ENCODE measurements at regions not wholly inside any gene's neighbourhood (a gene's known extent, or its start where the extent isn't known, plus 50 kb on each side); places are given as distances from the start of the nearest gene placed in this dataset.

- POLR2A ChIA-PET = interaction anchor here (0.7 kb wide), 1 partner anchor 271 kb away, joined by 3 read pairs; no protein-coding TSS in a partner anchor
- intact Hi-C loops (cut with micrococcal nuclease) = no loop called here
- ATAC-seq = no peak
These were observed 254.9 kb upstream of the SHH start for GRCh38 chr7:156067156-156067555.

DNA sequence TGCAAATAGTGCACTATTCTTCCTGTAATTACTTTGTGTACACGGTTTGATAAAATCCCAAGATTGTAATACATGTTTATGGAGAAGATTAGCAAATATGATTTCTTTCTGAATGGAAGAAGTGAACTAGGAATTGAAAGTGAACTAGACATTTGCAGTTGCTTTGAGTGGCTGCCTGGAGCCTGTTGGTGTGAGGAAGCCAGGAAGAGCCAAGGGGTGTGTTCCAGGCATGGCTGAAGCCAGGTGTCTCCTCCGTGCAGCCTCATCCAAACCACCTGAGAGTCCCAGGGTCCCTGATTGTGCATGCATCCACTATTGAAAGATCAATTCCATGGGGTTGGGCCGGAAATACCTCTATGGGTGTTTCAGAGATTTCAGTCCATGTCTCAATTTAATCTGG is 253.1 kb upstream of the SHH start:
- intact Hi-C loops (cut with micrococcal nuclease) = no loop called here
- DNase-seq = no peak

More at GRCh38 chr7:156067156-156067555, 254.9 kb upstream of the SHH start:
- Mint-ChIP-seq H3K36me3 (ENCODE audit: low read depth) (no peaks in the 10 kb centered on the region), H3K4me1 (ENCODE audit: low read depth) (peaks cover 3% of the 10 kb centered on the region), H3K27me3 (peaks cover 5% of the 10 kb centered on the region), H3K27ac (no peak overlapping the region), H3K9me3 (no peaks in the 10 kb centered on the region), H3K4me3 (no peak overlapping the region)
- no peak for TF ChIP-seq CTCF (IDR thresholded peaks at IDR 0.05)
- CTCF ChIA-PET = interaction anchor here (1.2 kb wide), 1 partner anchor 15 kb away, joined by 3 read pairs; no protein-coding TSS in a partner anchor
- DNase-seq = no peak

DNA sequence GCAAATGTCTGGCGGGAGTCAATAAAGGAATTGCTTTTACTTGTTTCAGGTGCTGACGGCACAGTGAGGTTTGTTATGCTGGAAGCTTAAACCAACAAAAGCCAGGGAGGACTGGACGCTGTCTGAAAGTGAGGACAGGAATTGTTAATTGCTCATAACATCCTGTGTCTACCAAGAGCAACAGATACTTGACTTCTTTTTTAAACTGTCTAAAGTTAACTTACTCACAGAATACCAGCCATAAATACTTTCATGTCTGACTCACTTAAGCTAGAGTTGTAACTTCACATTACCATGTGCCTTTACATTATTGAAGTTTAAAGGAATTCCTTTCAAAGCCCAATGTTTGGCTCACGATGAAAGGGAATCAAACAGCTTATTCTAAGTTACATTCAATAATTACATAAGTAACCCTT is 252.7 kb upstream of the SHH start:
- peaks cover 3% of the 10 kb centered on the region for H3K4me1 Mint-ChIP-seq (ENCODE audit: low read depth)
- no peak overlapping the region for H3K4me3 Mint-ChIP-seq
- ATAC-seq = no peak
- peaks cover 7% of the 10 kb centered on the region for H3K9me3 Mint-ChIP-seq
- H3K27me3 Mint-ChIP-seq = peaks cover 5% of the 10 kb centered on the region
- ChIA-PET POLR2A (no interaction called here), CTCF (interaction anchor here (1.2 kb wide), 1 partner anchor 9 kb away, joined by 3 read pairs; no protein-coding TSS in a partner anchor)
- H3K36me3 Mint-ChIP-seq (ENCODE audit: low read depth) = no peaks in the 10 kb centered on the region
- DNase-seq = no peak
- no peak overlapping the region for H3K27ac Mint-ChIP-seq
- intact Hi-C loops (cut with micrococcal nuclease) = no loop called here
- no peak for TF ChIP-seq CTCF (IDR thresholded peaks at IDR 0.05)

More for the DNA sequence above, 253.1 kb upstream of the SHH start:
- CTCF ChIA-PET = interaction anchor here (1.2 kb wide), 1 partner anchor 9 kb away, joined by 3 read pairs; no protein-coding TSS in a partner anchor
- TF ChIP-seq CTCF (IDR thresholded peaks at IDR 0.05) = no peak
- Mint-ChIP-seq H3K9me3 (peaks cover 5% of the 10 kb centered on the region), H3K27me3 (peaks cover 5% of the 10 kb centered on the region), H3K4me3 (no peak overlapping the region), H3K4me1 (ENCODE audit: low read depth) (peaks cover 3% of the 10 kb centered on the region), H3K36me3 (ENCODE audit: low read depth) (no peaks in the 10 kb centered on the region), H3K27ac (no peak overlapping the region)
- POLR2A ChIA-PET = no interaction called here
- ATAC-seq = no peak

GRCh38 chr7:156063241-156063810 is 251.1 kb upstream of the SHH start:
- ATAC-seq (no peak), DNase-seq (no peak)
- TF ChIP-seq CTCF (IDR thresholded peaks at IDR 0.05) = no peak
- CTCF ChIA-PET = no interaction called here
- Mint-ChIP-seq H3K27me3 (peaks cover 5% of the 10 kb centered on the region), H3K4me3 (no peak overlapping the region), H3K4me1 (ENCODE audit: low read depth) (peaks cover 3% of the 10 kb centered on the region), H3K36me3 (ENCODE audit: low read depth) (no peaks in the 10 kb centered on the region), H3K9me3 (peaks cover 7% of the 10 kb centered on the region), H3K27ac (no peak overlapping the region)
- POLR2A ChIA-PET = no interaction called here
- intact Hi-C loops (cut with micrococcal nuclease) = no loop called here

DNA sequence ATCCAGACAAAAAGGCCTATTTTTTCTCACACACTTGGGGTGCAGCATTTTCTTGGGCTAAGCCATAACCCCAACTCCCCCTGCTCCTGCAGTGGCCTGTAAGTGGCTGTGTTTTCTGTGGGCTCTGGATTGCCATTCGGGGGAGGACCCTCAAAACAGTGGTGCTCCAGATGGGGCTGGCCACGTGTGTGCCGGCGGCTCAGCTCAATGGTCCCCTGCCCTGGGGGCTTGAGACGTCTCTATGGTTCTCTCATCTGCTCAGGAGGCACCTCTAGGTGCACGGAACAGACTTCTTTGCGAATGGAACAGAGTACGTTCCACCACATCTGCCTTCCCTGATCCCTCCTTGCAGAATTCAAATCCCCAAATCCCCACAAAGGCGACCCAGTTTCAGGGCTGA is 250.0 kb upstream of the SHH start:
- DNase-seq (no peak), ATAC-seq (no peak)
- intact Hi-C loops (cut with micrococcal nuclease) = no loop called here
- ChIA-PET CTCF (no interaction called here), POLR2A (interaction anchor here (0.7 kb wide), 1 partner anchor 160 kb away, joined by 3 read pairs; no protein-coding TSS in a partner anchor)
- Mint-ChIP-seq H3K9me3 (peaks cover 7% of the 10 kb centered on the region), H3K27ac (no peak overlapping the region), H3K4me1 (ENCODE audit: low read depth) (peaks cover 3% of the 10 kb centered on the region), H3K36me3 (ENCODE audit: low read depth) (no peaks in the 10 kb centered on the region), H3K27me3 (peaks cover 5% of the 10 kb centered on the region), H3K4me3 (no peak overlapping the region)
- TF ChIP-seq CTCF (IDR thresholded peaks at IDR 0.05) = no peak
